AG08396 (cell line): ENCODE measurements at regions not wholly inside any gene's neighbourhood (a gene's known extent, or its start where the extent isn't known, plus 50 kb on each side); places are given as distances from the start of the nearest gene placed in this dataset.
"Not testable (repeated sequence)": the region's sequence is repeated elsewhere in the genome, so short reads cannot be mapped to it uniquely, and the experiment has no call there.

Source experiments
- DNase-seq: peaks from one replicate; pipeline ENCODE4 v3.0.0; 2012; ENCODE audit warnings: low spot score, mixed read lengths

- not testable (repeated sequence) for DNase-seq
Observed at GRCh38 chr5:1588071-1588694, 64.4 kb upstream of the LPCAT1 start.

GRCh38 chr5:1583081-1583875, 59.5 kb upstream of the LPCAT1 start:
- DNase-seq, result not testable (repeated sequence)

GRCh38 chr5:1579389-1579788, 55.6 kb upstream of the LPCAT1 start:
- not testable (repeated sequence) for DNase-seq

GRCh38 chr5:1576851-1577250, 53.1 kb upstream of the LPCAT1 start:
- DNase-seq, result not testable (repeated sequence)

- DNase-seq, result not testable (repeated sequence)
Observed at GRCh38 chr5:1575991-1576714, 52.4 kb upstream of the LPCAT1 start.

- not testable (repeated sequence) for DNase-seq
Observed at GRCh38 chr5:1575491-1575890, 51.7 kb upstream of the LPCAT1 start.

- DNase-seq, result not testable (repeated sequence)
Observed at GRCh38 chr5:1574023-1574318, 50.2 kb upstream of the LPCAT1 start.

- not testable (repeated sequence) for DNase-seq
Observed at GRCh38 chr5:1573217-1574022, 49.7 kb upstream of the LPCAT1 start.
